Uterus (tissue), 2 donors: ENCODE measurements at regions not wholly inside any gene's neighbourhood (a gene's known extent, or its start where the extent isn't known, plus 50 kb on each side); places are given as distances from the start of the nearest gene placed in this dataset.

Source experiments
- POLR2A ChIP-seq, 2 donors: fragments of 450-650 bp; IDR thresholded peaks; one replicate each; pipeline ENCODE4 v1.6.1; 2016; ENCODE audit warnings: antibody characterized with exemption in 2 of 2, mild to moderate bottlenecking in 1 of 2, moderate library complexity in 1 of 2
- TF ChIP-seq, protein P1 (sequence below), 4 experiments: fragments of 200-600 bp in 2 of 4; fragments of 450-650 bp in 2 of 4; sonication (generic) in 2 of 4; IDR thresholded peaks; one replicate each; pipeline ENCODE4 v1.5.1; 2016 to 2019; ENCODE audit warnings: antibody characterized with exemption in 4 of 4, mild to moderate bottlenecking in 2 of 4, moderate library complexity in 1 of 4

DNA sequence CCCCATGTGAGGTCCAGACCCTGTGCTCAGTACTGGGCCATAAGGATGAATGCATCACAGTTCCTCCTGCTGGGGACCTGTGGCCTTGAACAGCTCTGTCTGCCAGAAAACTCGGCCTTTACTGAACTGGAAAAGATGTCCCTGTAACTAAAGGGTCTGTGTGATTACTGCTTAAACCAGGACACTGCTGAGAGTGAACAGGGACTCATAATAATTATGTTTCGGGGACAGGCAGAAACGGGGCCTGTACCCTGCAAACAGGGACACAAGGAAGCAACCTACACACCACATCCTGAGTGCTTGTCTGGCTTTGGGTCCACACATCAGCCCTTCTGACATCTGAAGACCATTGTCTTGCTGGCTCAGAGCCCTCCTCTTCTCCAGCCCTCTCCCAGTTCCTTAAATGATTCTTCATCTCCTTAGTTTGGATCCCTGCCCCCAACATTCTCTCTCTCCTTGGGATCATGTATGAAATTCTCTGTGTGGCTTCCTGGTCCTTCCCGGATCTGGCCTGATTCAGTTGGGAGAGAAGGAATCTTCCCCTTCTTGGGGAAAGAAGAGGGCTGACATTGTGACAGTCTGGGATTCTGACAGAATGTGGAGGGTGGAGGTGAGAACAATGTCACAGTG is 248.0 kb downstream of the MYCN start:
- TF ChIP-seq, protein P1, sequence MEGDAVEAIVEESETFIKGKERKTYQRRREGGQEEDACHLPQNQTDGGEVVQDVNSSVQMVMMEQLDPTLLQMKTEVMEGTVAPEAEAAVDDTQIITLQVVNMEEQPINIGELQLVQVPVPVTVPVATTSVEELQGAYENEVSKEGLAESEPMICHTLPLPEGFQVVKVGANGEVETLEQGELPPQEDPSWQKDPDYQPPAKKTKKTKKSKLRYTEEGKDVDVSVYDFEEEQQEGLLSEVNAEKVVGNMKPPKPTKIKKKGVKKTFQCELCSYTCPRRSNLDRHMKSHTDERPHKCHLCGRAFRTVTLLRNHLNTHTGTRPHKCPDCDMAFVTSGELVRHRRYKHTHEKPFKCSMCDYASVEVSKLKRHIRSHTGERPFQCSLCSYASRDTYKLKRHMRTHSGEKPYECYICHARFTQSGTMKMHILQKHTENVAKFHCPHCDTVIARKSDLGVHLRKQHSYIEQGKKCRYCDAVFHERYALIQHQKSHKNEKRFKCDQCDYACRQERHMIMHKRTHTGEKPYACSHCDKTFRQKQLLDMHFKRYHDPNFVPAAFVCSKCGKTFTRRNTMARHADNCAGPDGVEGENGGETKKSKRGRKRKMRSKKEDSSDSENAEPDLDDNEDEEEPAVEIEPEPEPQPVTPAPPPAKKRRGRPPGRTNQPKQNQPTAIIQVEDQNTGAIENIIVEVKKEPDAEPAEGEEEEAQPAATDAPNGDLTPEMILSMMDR (IDR thresholded peaks at IDR 0.05) = no peak
- TF ChIP-seq POLR2A (IDR thresholded peaks at IDR 0.05) = no peak
